ENCODE measurements at regions not wholly inside any gene's neighbourhood (a gene's known extent, or its start where the extent isn't known, plus 50 kb on each side); places are given as distances from the start of the nearest gene placed in this dataset.
"Not testable (repeated sequence)": the region's sequence is repeated elsewhere in the genome, so short reads cannot be mapped to it uniquely, and the experiment has no call there.

DNA sequence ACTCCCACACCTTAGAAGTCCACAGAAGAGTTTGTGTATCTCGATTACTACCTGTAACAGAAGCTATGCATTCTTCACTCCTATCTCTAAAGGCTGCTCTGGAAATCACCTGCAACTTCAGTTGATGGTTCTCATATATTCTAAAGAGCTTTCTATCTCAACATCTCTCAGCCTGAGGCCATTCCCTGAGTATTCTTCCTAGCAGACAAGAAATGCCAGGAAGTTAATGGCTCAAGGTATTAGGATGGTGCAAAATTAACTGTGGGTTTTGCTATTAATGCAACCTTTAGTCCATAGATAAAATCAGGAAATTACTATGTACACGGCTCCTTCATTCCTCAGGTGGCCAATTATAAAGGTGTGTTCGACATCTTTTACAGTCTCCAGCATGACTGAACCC is 290.1 kb downstream of the ZNF716 start:
- H3K27ac ChIP-seq; H3K4me2 ChIP-seq; POLR2A ChIA-PET (ENCODE audit: unreplicated experiment); H3K79me2 ChIP-seq (ENCODE audit: low read depth); H3K9me3 ChIP-seq (ENCODE audit: insufficient read depth, low read depth); H3K27me3 ChIP-seq (ENCODE audit: insufficient read depth, low read depth); H4K20me1 ChIP-seq (ENCODE audit: insufficient read depth); H2AFZ ChIP-seq; H3K4me3 ChIP-seq; CTCF ChIA-PET; BruUV-seq (replicated peaks); H3K4me1 ChIP-seq (replicated peaks; ENCODE audit: insufficient read depth); H3F3A ChIP-seq (ENCODE audit: insufficient read depth, low read depth); intact Hi-C loops (cut with micrococcal nuclease; ENCODE audit: unreplicated experiment); DNase-seq; H3K9me2 ChIP-seq (ENCODE audit: insufficient read depth); H3K36me3 ChIP-seq (ENCODE audit: low read depth): not testable (repeated sequence)

DNA sequence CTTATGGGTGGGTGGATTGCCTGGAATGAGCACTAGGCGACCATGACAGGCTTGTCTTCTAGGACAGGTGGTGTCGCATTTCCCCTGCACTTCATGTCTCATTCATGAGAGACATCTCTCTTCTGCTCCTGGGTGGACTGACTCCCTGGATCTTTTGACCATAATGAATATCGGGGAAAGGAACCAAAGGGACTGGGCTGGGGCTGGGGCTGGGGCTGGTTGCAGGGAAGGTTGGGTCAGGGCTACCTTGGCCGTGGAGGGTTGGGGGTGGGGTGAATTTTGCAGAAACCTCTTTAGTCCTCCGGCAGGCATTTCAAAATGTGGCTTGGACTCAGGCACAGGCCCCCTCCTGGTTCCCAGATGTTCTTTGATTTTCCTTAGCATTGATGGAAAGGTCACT is 319.2 kb downstream of the ZNF716 start:
- H2AFZ ChIP-seq: no peak overlapping the region
- intact Hi-C loops (cut with micrococcal nuclease; ENCODE audit: unreplicated experiment): no loop called here
- no peaks in the 10 kb centered on the region for H4K20me1 ChIP-seq (ENCODE audit: insufficient read depth)
- H3F3A ChIP-seq (ENCODE audit: insufficient read depth, low read depth): no peaks in the 10 kb centered on the region
- H3K4me1 ChIP-seq (replicated peaks; ENCODE audit: insufficient read depth): no peaks in the 10 kb centered on the region
- no peaks in the 10 kb centered on the region for H3K79me2 ChIP-seq (ENCODE audit: low read depth)
- TF ChIP-seq EZH2 (IDR thresholded peaks at IDR 0.05; ENCODE audit: low read depth) (no peak), CTCF (conservative IDR thresholded peaks at IDR 0.05) (no peak)
- no peaks in the 10 kb centered on the region for H3K36me3 ChIP-seq (ENCODE audit: low read depth)
- H3K9me2 ChIP-seq (ENCODE audit: insufficient read depth): no peaks in the 10 kb centered on the region
- no peak for DNase-seq
- no peak overlapping the region for H3K4me2 ChIP-seq
- no peak overlapping the region for H3K4me3 ChIP-seq
- BruUV-seq (replicated peaks): no TSS peak
- H3K9me3 ChIP-seq (ENCODE audit: insufficient read depth, low read depth): no peaks in the 10 kb centered on the region
- peaks cover 24% of the 10 kb centered on the region; the same call in 1 of the 2 replicates for H3K27me3 ChIP-seq (ENCODE audit: insufficient read depth, low read depth)
- H3K27ac ChIP-seq: no peak overlapping the region
- CTCF ChIA-PET: no interaction called here
- POLR2A ChIA-PET (ENCODE audit: unreplicated experiment): no interaction called here

GRCh38 chr7:57769958-57770357 is 320.0 kb downstream of the ZNF716 start:
- Histone ChIP-seq H3K4me1 (replicated peaks; ENCODE audit: insufficient read depth) (no peaks in the 10 kb centered on the region), H4K20me1 (ENCODE audit: insufficient read depth) (no peaks in the 10 kb centered on the region), H3K27me3 (ENCODE audit: insufficient read depth, low read depth) (peaks cover 31% of the 10 kb centered on the region; the same call in 1 of the 2 replicates), H3K9me3 (ENCODE audit: insufficient read depth, low read depth) (no peaks in the 10 kb centered on the region), H3K36me3 (ENCODE audit: low read depth) (no peaks in the 10 kb centered on the region), H3K79me2 (ENCODE audit: low read depth) (no peaks in the 10 kb centered on the region), H3K27ac (no peak overlapping the region), H3F3A (ENCODE audit: insufficient read depth, low read depth) (no peaks in the 10 kb centered on the region), H3K9me2 (ENCODE audit: insufficient read depth) (no peaks in the 10 kb centered on the region), H2AFZ (no peak overlapping the region), H3K4me2 (no peak overlapping the region), H3K4me3 (no peak overlapping the region)
- ChIA-PET CTCF (no interaction called here), POLR2A (ENCODE audit: unreplicated experiment) (no interaction called here)
- no TSS peak for BruUV-seq (replicated peaks)
- DNase-seq: no peak
- intact Hi-C loops (cut with micrococcal nuclease; ENCODE audit: unreplicated experiment): no loop called here
- TF ChIP-seq CTCF (conservative IDR thresholded peaks at IDR 0.05): no peak
- no peak for TF ChIP-seq EZH2 (IDR thresholded peaks at IDR 0.05; ENCODE audit: low read depth)

- no peaks in the 10 kb centered on the region for H3K36me3 ChIP-seq (ENCODE audit: low read depth)
- intact Hi-C loops (cut with micrococcal nuclease; ENCODE audit: unreplicated experiment): no loop called here
- ChIA-PET CTCF (no interaction called here), POLR2A (ENCODE audit: unreplicated experiment) (no interaction called here)
- H3K9me2 ChIP-seq (ENCODE audit: insufficient read depth): no peaks in the 10 kb centered on the region
- H3K27me3 ChIP-seq (ENCODE audit: insufficient read depth, low read depth): peaks cover 52% of the 10 kb centered on the region; the same call in 1 of the 2 replicates
- H3K4me2 ChIP-seq: no peak overlapping the region
- TF ChIP-seq EZH2 (IDR thresholded peaks at IDR 0.05; ENCODE audit: low read depth): no peak
- no peak for TF ChIP-seq CTCF (conservative IDR thresholded peaks at IDR 0.05)
- no TSS peak for BruUV-seq (replicated peaks)
- no peaks in the 10 kb centered on the region for H3F3A ChIP-seq (ENCODE audit: insufficient read depth, low read depth)
- DNase-seq: no peak
- no peaks in the 10 kb centered on the region for H3K4me1 ChIP-seq (replicated peaks; ENCODE audit: insufficient read depth)
- H3K27ac ChIP-seq: no peak overlapping the region
- H3K4me3 ChIP-seq: no peak overlapping the region
- no peak overlapping the region for H2AFZ ChIP-seq
- no peaks in the 10 kb centered on the region for H4K20me1 ChIP-seq (ENCODE audit: insufficient read depth)
- H3K9me3 ChIP-seq (ENCODE audit: insufficient read depth, low read depth): no peaks in the 10 kb centered on the region
- H3K79me2 ChIP-seq (ENCODE audit: low read depth): no peaks in the 10 kb centered on the region
Observed at GRCh38 chr7:57772126-57772924, 322.3 kb downstream of the ZNF716 start.
